H1 (cell line): ENCODE measurements at regions not wholly inside any gene's neighbourhood (a gene's known extent, or its start where the extent isn't known, plus 50 kb on each side); places are given as distances from the start of the nearest gene placed in this dataset.

Experiments used
- CEBPB ChIP-seq: IDR thresholded peaks from 2 replicates; pipeline ENCODE4 v1.6.1; 2012; ENCODE audit warnings: low read depth, low read length
- EP300 ChIP-seq, 2 experiments: IDR thresholded peaks; 1 replicate in 1 of 2; 2 replicates in 1 of 2; pipeline ENCODE4 v1.6.1; 2011 to 2012; ENCODE audit warnings: low read depth in 2 of 2, low read length in 2 of 2, mild to moderate bottlenecking in 2 of 2, borderline replicate concordance in 1 of 2, inconsistent platforms in 1 of 2, moderate library complexity in 1 of 2
- RNF2 ChIP-seq: fragments of 200-900, 300-1000 bp; sonication (generic); IDR thresholded peaks from 2 replicates; pipeline ENCODE4 v1.7.1; 2016; ENCODE audit warnings: borderline replicate concordance, low read depth, mild to moderate bottlenecking, antibody characterized with exemption, low read length; ENCODE audit not compliant: poor library complexity, severe bottlenecking; ENCODE audit errors: missing control alignments
- SP2 ChIP-seq: IDR thresholded peaks from 2 replicates; pipeline ENCODE4 v1.6.1; 2012; ENCODE audit warnings: mild to moderate bottlenecking, low read length, inconsistent platforms
- TF ChIP-seq, protein P1 (sequence below): fragments of 300-600 bp; sonication (generic); IDR thresholded peaks from 2 replicates; pipeline ENCODE4 v1.7.1; 2012; ENCODE audit warnings: low read length, moderate library complexity, mild to moderate bottlenecking, inconsistent platforms; ENCODE audit not compliant: insufficient replicate concordance

DNA sequence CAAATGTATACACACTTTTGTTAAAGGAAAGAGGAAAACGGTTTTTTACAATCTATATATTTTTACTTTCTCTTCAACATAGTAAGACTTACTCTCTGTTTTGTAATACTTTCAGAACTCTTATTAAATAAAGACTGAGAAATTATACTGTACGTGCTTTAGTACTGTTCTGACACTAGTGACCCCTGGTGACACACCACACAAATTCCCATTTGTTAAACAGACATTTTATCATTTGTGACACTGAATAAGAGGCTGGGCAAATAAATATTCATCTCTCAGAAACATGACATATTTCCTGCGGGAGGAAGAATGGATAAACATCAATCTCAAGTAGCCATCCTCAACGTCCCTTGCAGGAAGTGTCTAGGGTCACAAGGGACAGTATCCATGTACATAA, 68.9 kb upstream of the ZNF33B start (continued):
- TF ChIP-seq, protein P1, sequence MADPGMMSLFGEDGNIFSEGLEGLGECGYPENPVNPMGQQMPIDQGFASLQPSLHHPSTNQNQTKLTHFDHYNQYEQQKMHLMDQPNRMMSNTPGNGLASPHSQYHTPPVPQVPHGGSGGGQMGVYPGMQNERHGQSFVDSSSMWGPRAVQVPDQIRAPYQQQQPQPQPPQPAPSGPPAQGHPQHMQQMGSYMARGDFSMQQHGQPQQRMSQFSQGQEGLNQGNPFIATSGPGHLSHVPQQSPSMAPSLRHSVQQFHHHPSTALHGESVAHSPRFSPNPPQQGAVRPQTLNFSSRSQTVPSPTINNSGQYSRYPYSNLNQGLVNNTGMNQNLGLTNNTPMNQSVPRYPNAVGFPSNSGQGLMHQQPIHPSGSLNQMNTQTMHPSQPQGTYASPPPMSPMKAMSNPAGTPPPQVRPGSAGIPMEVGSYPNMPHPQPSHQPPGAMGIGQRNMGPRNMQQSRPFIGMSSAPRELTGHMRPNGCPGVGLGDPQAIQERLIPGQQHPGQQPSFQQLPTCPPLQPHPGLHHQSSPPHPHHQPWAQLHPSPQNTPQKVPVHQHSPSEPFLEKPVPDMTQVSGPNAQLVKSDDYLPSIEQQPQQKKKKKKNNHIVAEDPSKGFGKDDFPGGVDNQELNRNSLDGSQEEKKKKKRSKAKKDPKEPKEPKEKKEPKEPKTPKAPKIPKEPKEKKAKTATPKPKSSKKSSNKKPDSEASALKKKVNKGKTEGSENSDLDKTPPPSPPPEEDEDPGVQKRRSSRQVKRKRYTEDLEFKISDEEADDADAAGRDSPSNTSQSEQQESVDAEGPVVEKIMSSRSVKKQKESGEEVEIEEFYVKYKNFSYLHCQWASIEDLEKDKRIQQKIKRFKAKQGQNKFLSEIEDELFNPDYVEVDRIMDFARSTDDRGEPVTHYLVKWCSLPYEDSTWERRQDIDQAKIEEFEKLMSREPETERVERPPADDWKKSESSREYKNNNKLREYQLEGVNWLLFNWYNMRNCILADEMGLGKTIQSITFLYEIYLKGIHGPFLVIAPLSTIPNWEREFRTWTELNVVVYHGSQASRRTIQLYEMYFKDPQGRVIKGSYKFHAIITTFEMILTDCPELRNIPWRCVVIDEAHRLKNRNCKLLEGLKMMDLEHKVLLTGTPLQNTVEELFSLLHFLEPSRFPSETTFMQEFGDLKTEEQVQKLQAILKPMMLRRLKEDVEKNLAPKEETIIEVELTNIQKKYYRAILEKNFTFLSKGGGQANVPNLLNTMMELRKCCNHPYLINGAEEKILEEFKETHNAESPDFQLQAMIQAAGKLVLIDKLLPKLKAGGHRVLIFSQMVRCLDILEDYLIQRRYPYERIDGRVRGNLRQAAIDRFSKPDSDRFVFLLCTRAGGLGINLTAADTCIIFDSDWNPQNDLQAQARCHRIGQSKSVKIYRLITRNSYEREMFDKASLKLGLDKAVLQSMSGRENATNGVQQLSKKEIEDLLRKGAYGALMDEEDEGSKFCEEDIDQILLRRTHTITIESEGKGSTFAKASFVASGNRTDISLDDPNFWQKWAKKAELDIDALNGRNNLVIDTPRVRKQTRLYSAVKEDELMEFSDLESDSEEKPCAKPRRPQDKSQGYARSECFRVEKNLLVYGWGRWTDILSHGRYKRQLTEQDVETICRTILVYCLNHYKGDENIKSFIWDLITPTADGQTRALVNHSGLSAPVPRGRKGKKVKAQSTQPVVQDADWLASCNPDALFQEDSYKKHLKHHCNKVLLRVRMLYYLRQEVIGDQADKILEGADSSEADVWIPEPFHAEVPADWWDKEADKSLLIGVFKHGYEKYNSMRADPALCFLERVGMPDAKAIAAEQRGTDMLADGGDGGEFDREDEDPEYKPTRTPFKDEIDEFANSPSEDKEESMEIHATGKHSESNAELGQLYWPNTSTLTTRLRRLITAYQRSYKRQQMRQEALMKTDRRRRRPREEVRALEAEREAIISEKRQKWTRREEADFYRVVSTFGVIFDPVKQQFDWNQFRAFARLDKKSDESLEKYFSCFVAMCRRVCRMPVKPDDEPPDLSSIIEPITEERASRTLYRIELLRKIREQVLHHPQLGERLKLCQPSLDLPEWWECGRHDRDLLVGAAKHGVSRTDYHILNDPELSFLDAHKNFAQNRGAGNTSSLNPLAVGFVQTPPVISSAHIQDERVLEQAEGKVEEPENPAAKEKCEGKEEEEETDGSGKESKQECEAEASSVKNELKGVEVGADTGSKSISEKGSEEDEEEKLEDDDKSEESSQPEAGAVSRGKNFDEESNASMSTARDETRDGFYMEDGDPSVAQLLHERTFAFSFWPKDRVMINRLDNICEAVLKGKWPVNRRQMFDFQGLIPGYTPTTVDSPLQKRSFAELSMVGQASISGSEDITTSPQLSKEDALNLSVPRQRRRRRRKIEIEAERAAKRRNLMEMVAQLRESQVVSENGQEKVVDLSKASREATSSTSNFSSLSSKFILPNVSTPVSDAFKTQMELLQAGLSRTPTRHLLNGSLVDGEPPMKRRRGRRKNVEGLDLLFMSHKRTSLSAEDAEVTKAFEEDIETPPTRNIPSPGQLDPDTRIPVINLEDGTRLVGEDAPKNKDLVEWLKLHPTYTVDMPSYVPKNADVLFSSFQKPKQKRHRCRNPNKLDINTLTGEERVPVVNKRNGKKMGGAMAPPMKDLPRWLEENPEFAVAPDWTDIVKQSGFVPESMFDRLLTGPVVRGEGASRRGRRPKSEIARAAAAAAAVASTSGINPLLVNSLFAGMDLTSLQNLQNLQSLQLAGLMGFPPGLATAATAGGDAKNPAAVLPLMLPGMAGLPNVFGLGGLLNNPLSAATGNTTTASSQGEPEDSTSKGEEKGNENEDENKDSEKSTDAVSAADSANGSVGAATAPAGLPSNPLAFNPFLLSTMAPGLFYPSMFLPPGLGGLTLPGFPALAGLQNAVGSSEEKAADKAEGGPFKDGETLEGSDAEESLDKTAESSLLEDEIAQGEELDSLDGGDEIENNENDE = no peak
- no peak for TF ChIP-seq SP2
- TF ChIP-seq RNF2 = no peak
- TF ChIP-seq EP300 (IDR thresholded peaks at IDR 0.05; ENCODE audit: borderline replicate concordance in 1 of 2, low read depth in 2 of 2, low read length in 2 of 2) = no peak
- no peak for TF ChIP-seq CEBPB
